ENCODE measurements at regions not wholly inside any gene's neighbourhood (a gene's known extent, or its start where the extent isn't known, plus 50 kb on each side); places are given as distances from the start of the nearest gene placed in this dataset.

- no peak for TF ChIP-seq CTCF (conservative IDR thresholded peaks at IDR 0.05; ENCODE audit: low read depth, low read length)
- H3K4me2 ChIP-seq, result no peak overlapping the region
- H3K79me2 ChIP-seq (ENCODE audit: insufficient read depth, low read depth), result no peaks in the 10 kb centered on the region
- H2AFZ ChIP-seq (ENCODE audit: low read depth), result no peak overlapping the region
- H3K9ac ChIP-seq, result no peak overlapping the region
- no peaks in the 10 kb centered on the region for H3K4me1 ChIP-seq (ENCODE audit: low read depth, poor library complexity, severe bottlenecking)
- H3K36me3 ChIP-seq (ENCODE audit: insufficient read depth), result no peaks in the 10 kb centered on the region
- H4K20me1 ChIP-seq (ENCODE audit: insufficient read depth), result no peaks in the 10 kb centered on the region
- H3K27me3 ChIP-seq (ENCODE audit: insufficient read depth, low read depth), result no peaks in the 10 kb centered on the region
- H3K27ac ChIP-seq, result no peak overlapping the region
- H3K4me3 ChIP-seq (IDR thresholded peaks at IDR 0.05; ENCODE audit: insufficient read depth, low read depth, low read length), result no peak overlapping the region
Measured at GRCh38 chr2:71788601-71789240, 335.4 kb downstream of the DYSF start.

GRCh38 chr2:71788186-71788525 is 334.8 kb downstream of the DYSF start:
- H3K27ac ChIP-seq, result no peak overlapping the region
- H3K4me3 ChIP-seq (IDR thresholded peaks at IDR 0.05; ENCODE audit: insufficient read depth, low read depth, low read length), result no peak overlapping the region
- H3K4me1 ChIP-seq (ENCODE audit: low read depth, poor library complexity, severe bottlenecking), result no peaks in the 10 kb centered on the region
- no peaks in the 10 kb centered on the region for H3K36me3 ChIP-seq (ENCODE audit: insufficient read depth)
- H3K9ac ChIP-seq, result no peak overlapping the region
- TF ChIP-seq CTCF (conservative IDR thresholded peaks at IDR 0.05; ENCODE audit: low read depth, low read length), result no peak
- no peaks in the 10 kb centered on the region for H4K20me1 ChIP-seq (ENCODE audit: insufficient read depth)
- no peak overlapping the region for H3K4me2 ChIP-seq
- no peaks in the 10 kb centered on the region for H3K79me2 ChIP-seq (ENCODE audit: insufficient read depth, low read depth)
- H3K27me3 ChIP-seq (ENCODE audit: insufficient read depth, low read depth), result no peaks in the 10 kb centered on the region
- H2AFZ ChIP-seq (ENCODE audit: low read depth), result no peak overlapping the region

- Histone ChIP-seq H3K9ac (no peak overlapping the region), H3K27me3 (ENCODE audit: insufficient read depth, low read depth) (no peaks in the 10 kb centered on the region), H3K79me2 (ENCODE audit: insufficient read depth, low read depth) (no peaks in the 10 kb centered on the region), H3K4me3 (IDR thresholded peaks at IDR 0.05; ENCODE audit: insufficient read depth, low read depth, low read length) (no peak overlapping the region), H3K4me1 (ENCODE audit: low read depth, poor library complexity, severe bottlenecking) (no peaks in the 10 kb centered on the region), H3K36me3 (ENCODE audit: insufficient read depth) (no peaks in the 10 kb centered on the region), H3K27ac (no peak overlapping the region), H4K20me1 (ENCODE audit: insufficient read depth) (no peaks in the 10 kb centered on the region), H2AFZ (ENCODE audit: low read depth) (no peak overlapping the region), H3K4me2 (no peak overlapping the region)
- no peak for TF ChIP-seq CTCF (conservative IDR thresholded peaks at IDR 0.05; ENCODE audit: low read depth, low read length)
Measured at GRCh38 chr2:71787476-71788185, 334.3 kb downstream of the DYSF start.

- Histone ChIP-seq H3K36me3 (ENCODE audit: insufficient read depth) (no peaks in the 10 kb centered on the region), H3K4me2 (no peak overlapping the region), H3K9ac (no peak overlapping the region), H3K4me3 (IDR thresholded peaks at IDR 0.05; ENCODE audit: insufficient read depth, low read depth, low read length) (no peak overlapping the region), H2AFZ (ENCODE audit: low read depth) (no peak overlapping the region), H3K79me2 (ENCODE audit: insufficient read depth, low read depth) (no peaks in the 10 kb centered on the region), H3K27ac (no peak overlapping the region), H3K27me3 (ENCODE audit: insufficient read depth, low read depth) (no peaks in the 10 kb centered on the region), H3K4me1 (ENCODE audit: low read depth, poor library complexity, severe bottlenecking) (no peaks in the 10 kb centered on the region), H4K20me1 (ENCODE audit: insufficient read depth) (no peaks in the 10 kb centered on the region)
- no peak for TF ChIP-seq CTCF (conservative IDR thresholded peaks at IDR 0.05; ENCODE audit: low read depth, low read length)
Measured at GRCh38 chr2:71787108-71787415, 333.7 kb downstream of the DYSF start.
